ENCODE measurements at regions not wholly inside any gene's neighbourhood (a gene's known extent, or its start where the extent isn't known, plus 50 kb on each side); places are given as distances from the start of the nearest gene placed in this dataset.

GRCh38 chr12:24088751-24089509 is 139.5 kb upstream of the SOX5 start:
- TF ChIP-seq EZH2 (IDR thresholded peaks at IDR 0.05; ENCODE audit: insufficient read depth, poor library complexity, severe bottlenecking) (no peak), EZH2phosphoT487 (IDR thresholded peaks at IDR 0.05; ENCODE audit: insufficient read depth, low read depth) (no peak)
